ENCODE measurements at regions not wholly inside any gene's neighbourhood (a gene's known extent, or its start where the extent isn't known, plus 50 kb on each side); places are given as distances from the start of the nearest gene placed in this dataset.

DNA sequence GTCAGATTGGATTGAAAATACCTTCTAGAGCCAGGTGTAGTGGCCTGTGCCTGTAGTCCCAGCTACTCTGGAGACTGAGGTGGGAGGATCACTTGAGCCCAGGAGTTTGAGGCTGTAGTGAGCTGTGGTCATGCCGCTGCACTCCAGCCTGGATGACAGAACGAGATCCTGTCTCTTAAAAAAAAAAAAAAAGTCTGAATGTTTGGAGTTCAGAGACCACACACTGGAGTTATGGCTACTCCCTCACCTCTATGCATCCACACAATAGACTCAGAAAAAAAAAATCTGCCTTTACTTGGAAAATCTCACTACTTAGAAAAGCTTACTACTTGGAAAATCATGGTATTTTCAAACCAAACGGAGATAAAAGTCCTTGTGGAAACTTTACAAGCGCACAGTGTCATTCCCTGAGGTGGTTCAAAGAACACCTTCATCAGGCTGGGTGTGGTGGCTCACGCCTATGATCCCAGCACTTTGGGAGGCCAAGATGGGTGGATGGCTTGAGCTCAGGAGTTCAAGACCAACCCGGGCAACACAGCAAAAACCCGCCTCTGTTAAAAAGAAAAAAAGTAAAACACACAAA lies 63.9 kb upstream of the PICALM start:
- TF ChIP-seq POLR2AphosphoS5 (IDR thresholded peaks at IDR 0.05; ENCODE audit: low read depth, low read length) (no peak), POLR2A (IDR thresholded peaks at IDR 0.05; ENCODE audit: low read depth, low read length) (no peak)

All from GM12891 (cell line).